Spinal cord (tissue), 9 donors: ENCODE measurements at regions not wholly inside any gene's neighbourhood (a gene's known extent, or its start where the extent isn't known, plus 50 kb on each side); places are given as distances from the start of the nearest gene placed in this dataset.
"Not testable (repeated sequence)": the region's sequence is repeated elsewhere in the genome, so short reads cannot be mapped to it uniquely, and the experiment has no call there.

Experiments used
- DNase-seq, 6 donors: peaks; one replicate each; pipeline versions ENCODE4 v3.0.0 to v3.0.0-alpha.2; 2013 to 2015; ENCODE audit warnings: low spot score in 6 of 6, low read depth in 4 of 6
- H3K27ac ChIP-seq: one replicate; pipeline ENCODE4 v1.5.1; 2013; ENCODE audit warnings: low read depth, low read length, control low read depth
- H3K27me3 ChIP-seq: one replicate; pipeline ENCODE4 v1.6.1; 2013; ENCODE audit warnings: low read length; ENCODE audit not compliant: control insufficient read depth, insufficient read depth
- H3K36me3 ChIP-seq: one replicate; pipeline ENCODE4 v1.6.1; 2013; ENCODE audit warnings: low read length; ENCODE audit not compliant: control insufficient read depth, insufficient read depth
- H3K4me1 ChIP-seq: one replicate; pipeline ENCODE4 v1.6.1; 2013; ENCODE audit warnings: low read length; ENCODE audit not compliant: control insufficient read depth, insufficient read depth
- H3K4me3 ChIP-seq: one replicate; pipeline ENCODE4 v1.5.1; 2013; ENCODE audit warnings: low read depth, low read length, control low read depth
- H3K9me3 ChIP-seq: one replicate; pipeline ENCODE4 v1.6.1; 2013; ENCODE audit warnings: low read length; ENCODE audit not compliant: control insufficient read depth, insufficient read depth
- WGBS: methylation state at CpG from one replicate; pipeline ENCODE4 v1.1.5; 2013; ENCODE audit warnings: missing lambda C conversion rate; ENCODE audit not compliant: insufficient coverage; 5-methylcytosine and 5-hydroxymethylcytosine counted together
- donor health status: healthy.

GRCh38 chr3:26018889-26019288 lies 229.0 kb downstream of the OXSM start:
- Histone ChIP-seq H3K4me1 (no peaks in the 10 kb centered on the region), H3K9me3 (peaks cover 1% of the 10 kb centered on the region), H3K36me3 (no peaks in the 10 kb centered on the region), H3K4me3 (no peak overlapping the region), H3K27me3 (no peaks in the 10 kb centered on the region), H3K27ac (no peak overlapping the region)
- WGBS, result no CpG with 5 or more reads among the region's 1 CpG
- DNase-seq, result peak in 2 of 6 donors; percentile 9 to 14

- peak in 1 of 6 donors; percentile 70 for DNase-seq
Observed at GRCh38 chr3:26024206-26024605, 234.3 kb downstream of the OXSM start.

GRCh38 chr3:26029321-26029720 lies 239.4 kb downstream of the OXSM start:
- Histone ChIP-seq H3K27me3 (no peaks in the 10 kb centered on the region), H3K4me1 (no peaks in the 10 kb centered on the region), H3K4me3 (no peak overlapping the region), H3K36me3 (no peaks in the 10 kb centered on the region), H3K27ac (no peak overlapping the region), H3K9me3 (peaks cover 5% of the 10 kb centered on the region)
- 83% methylated on average over 1 of the region's 2 CpGs for WGBS
- DNase-seq, result no peak

More at GRCh38 chr3:26024206-26024605, 234.3 kb downstream of the OXSM start:
- not testable (repeated sequence) for H3K4me1 ChIP-seq, H3K27ac ChIP-seq, H3K27me3 ChIP-seq, H3K4me3 ChIP-seq, H3K9me3 ChIP-seq, H3K36me3 ChIP-seq
- no CpG with 5 or more reads among the region's 3 CpGs for WGBS

- not testable (repeated sequence) for H3K27ac ChIP-seq, H3K36me3 ChIP-seq, H3K9me3 ChIP-seq, H3K4me1 ChIP-seq, DNase-seq, H3K27me3 ChIP-seq, H3K4me3 ChIP-seq
- 89% methylated on average over 11 of the region's 12 CpGs for WGBS
Observed at GRCh38 chr3:26042126-26042525, 252.2 kb downstream of the OXSM start.

GRCh38 chr3:26049951-26050350 lies 260.1 kb downstream of the OXSM start:
- DNase-seq, result peak in 1 of 6 donors; percentile 55
- H3K4me3 ChIP-seq, result no peak overlapping the region

GRCh38 chr3:26050776-26051175 lies 260.9 kb downstream of the OXSM start:
- Histone ChIP-seq H3K27ac (no peak overlapping the region), H3K4me1 (no peaks in the 10 kb centered on the region), H3K27me3 (no peaks in the 10 kb centered on the region), H3K9me3 (no peaks in the 10 kb centered on the region), H3K4me3 (no peak overlapping the region), H3K36me3 (no peaks in the 10 kb centered on the region)
- WGBS, result no CpG with 5 or more reads among the region's 1 CpG
- DNase-seq, result peak in 1 of 6 donors; percentile 37

More at GRCh38 chr3:26049951-26050350, 260.1 kb downstream of the OXSM start:
- Histone ChIP-seq H3K36me3 (no peaks in the 10 kb centered on the region), H3K27me3 (no peaks in the 10 kb centered on the region), H3K9me3 (no peaks in the 10 kb centered on the region), H3K4me1 (no peaks in the 10 kb centered on the region), H3K27ac (no peak overlapping the region)
- WGBS, result 67% methylated on average over 1 of the region's 1 CpG

GRCh38 chr3:26058901-26059321 lies 269.0 kb downstream of the OXSM start:
- Histone ChIP-seq H3K36me3 (no peaks in the 10 kb centered on the region), H3K27ac (peak overlapping the region; percentile 70), H3K9me3 (no peaks in the 10 kb centered on the region), H3K4me3 (no peak overlapping the region), H3K27me3 (no peaks in the 10 kb centered on the region), H3K4me1 (no peaks in the 10 kb centered on the region)
- peak in 5 of 6 donors; percentile 9 to 85 (median 35) for DNase-seq
- 0% methylated on average over 1 of the region's 4 CpGs for WGBS

GRCh38 chr3:26061947-26062346 lies 272.1 kb downstream of the OXSM start:
- no peaks in the 10 kb centered on the region for H3K9me3 ChIP-seq
- no peaks in the 10 kb centered on the region for H3K27me3 ChIP-seq
- no peak overlapping the region for H3K4me3 ChIP-seq
- no peaks in the 10 kb centered on the region for H3K36me3 ChIP-seq
- no peaks in the 10 kb centered on the region for H3K4me1 ChIP-seq
- no peak overlapping the region for H3K27ac ChIP-seq
- DNase-seq, result no peak

GRCh38 chr3:26064297-26064696 lies 274.4 kb downstream of the OXSM start:
- no peaks in the 10 kb centered on the region for H3K27me3 ChIP-seq
- no peaks in the 10 kb centered on the region for H3K36me3 ChIP-seq
- no peak overlapping the region for H3K4me3 ChIP-seq
- WGBS, result no CpG with 5 or more reads among the region's 1 CpG
- H3K4me1 ChIP-seq, result no peaks in the 10 kb centered on the region
- H3K9me3 ChIP-seq, result no peaks in the 10 kb centered on the region
- no peak overlapping the region for H3K27ac ChIP-seq
- DNase-seq, result no peak

GRCh38 chr3:26068890-26069289 lies 279.0 kb downstream of the OXSM start:
- no peaks in the 10 kb centered on the region for H3K9me3 ChIP-seq
- no peaks in the 10 kb centered on the region for H3K36me3 ChIP-seq
- H3K27me3 ChIP-seq, result no peaks in the 10 kb centered on the region
- H3K27ac ChIP-seq, result no peak overlapping the region
- no peak overlapping the region for H3K4me3 ChIP-seq
- 80% methylated on average over 1 of the region's 4 CpGs for WGBS
- no peaks in the 10 kb centered on the region for H3K4me1 ChIP-seq
- no peak for DNase-seq
